ENCODE measurements at regions not wholly inside any gene's neighbourhood (a gene's known extent, or its start where the extent isn't known, plus 50 kb on each side); places are given as distances from the start of the nearest gene placed in this dataset.
"Not testable (repeated sequence)": the region's sequence is repeated elsewhere in the genome, so short reads cannot be mapped to it uniquely, and the experiment has no call there.

DNA sequence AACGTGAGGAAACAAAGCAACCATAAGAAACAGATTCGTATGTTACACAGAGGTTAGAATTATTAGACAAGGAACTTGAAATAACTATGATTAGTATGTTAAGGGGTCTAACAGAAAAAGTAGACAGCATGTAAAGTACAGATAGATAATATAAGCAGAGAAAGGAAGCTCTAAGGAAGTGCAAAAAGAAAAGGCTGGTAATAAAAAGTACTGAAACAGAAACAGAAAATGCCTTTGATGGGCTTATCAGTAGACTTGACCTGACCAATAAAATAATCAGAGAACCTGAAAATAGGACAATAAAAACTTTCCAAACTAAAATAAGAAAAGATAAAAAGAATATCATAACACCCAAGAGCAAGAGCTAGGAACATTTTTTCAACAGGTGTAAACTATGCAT is 225.8 kb downstream of the RND3 start:
- DNase-seq, result no peak

DNA sequence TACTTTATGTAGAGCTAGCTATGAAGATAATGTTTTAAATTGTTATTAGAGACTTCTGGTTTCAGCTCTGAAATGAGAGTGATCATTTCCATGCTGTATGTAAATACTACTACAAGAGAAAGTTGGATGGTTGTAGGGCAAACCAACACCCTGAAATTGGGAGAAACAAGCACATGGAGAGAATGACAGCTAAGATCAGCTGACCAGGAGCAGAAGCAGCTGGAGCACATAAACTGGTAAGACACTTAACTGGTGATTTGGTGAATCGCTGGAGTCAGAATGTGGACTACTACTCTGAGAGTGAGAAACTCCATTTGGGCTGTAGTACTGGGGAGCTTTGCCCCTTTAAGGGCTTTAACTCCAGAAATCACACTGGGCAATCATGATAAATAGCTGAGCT is 226.8 kb downstream of the RND3 start:
- DNase-seq, result no peak

DNA sequence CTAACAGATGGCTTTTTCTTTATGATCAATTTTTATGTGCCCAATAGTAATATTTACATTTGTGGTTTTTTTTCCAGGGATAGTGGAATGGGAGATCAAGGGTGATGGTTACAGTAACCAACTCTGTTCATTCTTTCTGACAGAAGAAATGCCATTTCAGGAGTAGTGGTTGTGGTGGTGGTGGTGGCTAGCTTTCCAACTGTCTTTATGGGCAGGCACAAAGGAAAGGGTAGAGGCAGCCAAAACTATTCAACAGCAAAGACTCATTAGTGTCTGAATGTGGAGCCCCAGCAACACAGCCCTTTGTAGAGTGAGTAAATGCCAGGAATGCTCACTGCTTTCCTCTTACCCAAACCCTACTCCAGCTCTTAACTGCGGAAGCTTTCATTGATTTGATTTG is 227.7 kb downstream of the RND3 start:
- peak; percentile 9 for DNase-seq

DNA sequence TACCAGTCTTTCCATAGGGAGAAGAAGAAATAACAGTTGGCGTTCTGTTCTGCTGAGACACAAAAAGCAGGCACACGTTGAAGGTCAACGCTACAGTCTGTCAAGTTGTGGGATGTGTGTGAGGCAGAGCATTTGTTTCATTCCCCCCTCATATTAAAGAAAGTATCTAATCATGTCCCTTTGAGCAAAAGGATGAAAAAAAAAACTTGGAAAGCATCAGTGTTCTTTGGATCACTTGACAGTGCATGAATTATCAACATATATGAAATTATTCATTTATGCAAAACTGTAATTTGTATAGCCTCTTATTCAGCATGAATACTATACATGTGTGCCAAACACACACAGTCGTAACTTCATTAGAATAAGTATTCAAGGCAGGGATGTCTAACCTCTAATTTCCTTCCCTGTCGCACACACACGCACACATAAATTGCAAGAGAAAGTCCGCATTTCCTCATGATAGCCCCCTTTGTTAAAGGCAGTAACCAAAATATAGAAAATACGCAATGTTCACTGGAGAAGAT is 228.6 kb downstream of the RND3 start:
- DNase-seq, result no peak

DNA sequence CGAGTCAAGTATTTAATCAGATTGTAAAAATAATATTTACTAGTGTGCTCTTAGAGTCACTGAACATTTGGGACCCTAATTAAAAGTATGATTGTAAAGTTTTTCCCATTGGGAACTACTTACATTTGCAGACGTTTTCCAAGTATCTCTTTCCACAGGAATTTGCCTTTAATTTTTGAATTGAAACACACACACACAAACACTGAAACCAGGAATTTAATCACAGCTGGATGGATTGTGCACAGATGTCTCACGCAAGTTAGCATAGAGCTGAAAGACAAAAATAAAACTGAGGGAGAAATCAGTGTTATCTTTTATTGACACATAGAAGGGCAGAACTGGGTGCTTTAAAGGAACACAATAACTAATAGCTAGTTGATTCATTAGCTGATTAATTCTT is 230.7 kb downstream of the RND3 start:
- DNase-seq, result no peak

DNA sequence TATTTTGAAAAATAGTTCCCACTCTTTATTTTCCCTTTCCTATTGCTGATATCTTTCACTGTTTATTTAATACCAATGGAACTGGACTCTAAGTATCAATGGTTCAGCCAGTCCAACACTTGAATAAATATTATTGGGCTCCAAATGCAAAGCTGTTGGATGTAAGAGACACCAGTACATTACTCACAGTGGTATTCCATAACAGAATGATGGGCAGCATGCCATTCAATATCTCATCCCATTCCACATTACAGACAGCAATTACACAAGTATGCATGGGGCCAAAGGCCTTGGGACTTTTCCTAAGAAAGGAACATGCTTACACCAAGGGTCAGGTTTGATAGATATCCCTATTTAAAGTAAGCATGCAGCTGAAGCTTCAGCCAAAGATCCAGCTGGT is 231.9 kb downstream of the RND3 start:
- peak; percentile 88 for DNase-seq

DNA sequence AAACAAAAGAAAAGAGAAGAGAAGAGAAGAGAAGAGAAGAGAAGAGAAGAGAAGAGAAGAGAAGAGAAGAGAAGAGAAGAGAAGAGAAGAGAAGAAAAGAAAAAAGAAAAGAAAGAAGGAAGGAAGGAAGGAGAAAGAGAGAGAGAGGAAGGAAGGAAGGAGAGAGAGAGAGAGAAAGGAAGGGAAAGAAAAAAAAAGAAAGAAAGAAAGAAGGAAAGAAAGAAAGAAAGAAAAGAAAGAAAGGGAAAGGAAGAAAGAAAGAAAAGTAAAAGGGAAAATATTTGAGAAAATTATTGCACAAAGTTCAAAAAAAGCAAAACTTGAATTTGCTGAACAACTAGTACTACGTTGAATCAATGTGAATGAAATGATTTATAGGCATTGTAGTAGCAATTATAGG is 237.7 kb downstream of the RND3 start:
- not testable (repeated sequence) for DNase-seq

DNA sequence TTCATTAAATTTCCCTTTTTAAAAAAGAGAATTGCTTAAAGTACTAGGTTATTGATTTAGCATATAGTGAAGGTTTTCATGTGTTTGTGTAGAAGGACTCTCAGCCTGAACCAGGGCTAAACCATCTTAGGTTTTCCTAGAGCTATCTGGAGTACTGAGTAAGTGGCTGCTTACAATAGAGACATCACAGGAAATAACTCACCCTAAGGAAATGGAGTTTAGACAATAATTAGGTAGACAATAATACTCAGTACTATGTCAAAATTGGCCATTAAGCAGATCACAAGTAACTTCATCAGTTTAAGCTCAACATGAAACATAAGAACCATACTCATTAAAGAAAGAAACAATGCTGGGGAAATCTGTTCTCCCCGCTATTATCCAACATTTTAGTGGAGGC is 240.0 kb downstream of the RND3 start:
- DNase-seq, result no peak

DNA sequence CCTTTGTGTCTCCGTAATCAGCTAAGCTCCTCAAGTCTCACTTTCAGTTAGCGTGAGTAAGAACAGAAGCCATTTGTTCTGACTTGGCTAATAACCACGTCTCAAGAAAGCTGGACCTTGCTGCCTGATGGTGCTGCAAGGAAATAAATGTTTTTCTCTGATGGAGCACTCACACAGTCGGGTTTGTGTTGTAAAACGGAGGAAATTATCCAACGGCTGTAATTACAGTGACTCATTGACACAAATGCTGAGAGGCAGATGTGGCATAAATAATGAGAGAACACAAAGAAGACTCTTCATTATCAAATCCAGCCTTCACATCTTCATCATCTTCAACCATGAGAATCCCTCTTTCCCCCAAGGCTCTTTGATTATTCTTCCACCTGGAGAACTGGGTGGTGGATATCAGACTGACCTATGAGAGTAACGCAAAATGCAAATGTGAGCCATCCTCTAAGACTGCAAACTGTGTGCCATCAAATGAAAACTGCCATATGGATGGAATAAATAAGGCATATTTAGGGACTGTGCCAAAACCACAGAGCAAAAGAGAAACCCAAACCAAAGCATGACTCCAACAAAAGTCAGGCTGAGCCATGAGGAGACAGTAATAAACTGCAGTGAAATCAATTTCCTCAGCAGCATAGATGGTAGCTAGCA is 252.6 kb downstream of the RND3 start:
- DNase-seq, result peak; percentile 91

DNA sequence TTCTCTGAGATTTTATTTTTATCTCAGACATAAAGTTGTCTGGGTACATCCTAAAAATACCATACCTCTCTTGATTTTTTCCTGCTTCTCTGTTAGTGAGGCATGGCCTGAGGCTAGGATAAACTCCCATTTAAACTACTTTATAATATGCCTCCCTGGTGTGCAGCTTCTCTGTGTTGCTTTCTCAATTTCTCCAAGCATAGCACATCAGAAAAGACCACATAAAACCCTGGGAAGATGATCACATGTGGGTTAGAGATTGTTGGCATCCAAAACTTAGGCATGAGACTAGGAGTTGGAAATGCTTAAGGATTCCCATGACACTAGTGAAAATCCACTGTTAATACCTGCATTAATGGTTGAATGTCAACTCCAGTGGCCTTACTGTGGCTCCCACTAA is 254.6 kb downstream of the RND3 start:
- no peak for DNase-seq

DNA sequence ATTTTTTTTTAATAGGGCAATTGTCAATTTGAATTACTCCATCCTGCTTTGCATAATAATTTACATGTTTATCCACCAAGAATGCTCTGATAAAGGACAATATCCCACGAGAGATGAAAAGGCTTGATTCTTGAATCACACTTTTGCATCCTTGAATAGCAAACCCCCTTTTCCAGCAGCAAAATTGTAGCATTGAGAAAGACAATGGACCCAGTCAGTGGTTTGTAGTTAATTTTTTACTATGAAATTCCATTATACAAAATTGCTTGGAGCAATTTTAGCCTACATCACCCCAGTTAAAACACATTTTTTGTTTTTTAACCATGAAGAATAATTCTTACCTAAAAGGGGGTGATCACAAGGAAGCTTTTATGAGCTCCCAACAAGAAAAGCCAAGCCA is 255.1 kb downstream of the RND3 start:
- DNase-seq, result no peak

DNA sequence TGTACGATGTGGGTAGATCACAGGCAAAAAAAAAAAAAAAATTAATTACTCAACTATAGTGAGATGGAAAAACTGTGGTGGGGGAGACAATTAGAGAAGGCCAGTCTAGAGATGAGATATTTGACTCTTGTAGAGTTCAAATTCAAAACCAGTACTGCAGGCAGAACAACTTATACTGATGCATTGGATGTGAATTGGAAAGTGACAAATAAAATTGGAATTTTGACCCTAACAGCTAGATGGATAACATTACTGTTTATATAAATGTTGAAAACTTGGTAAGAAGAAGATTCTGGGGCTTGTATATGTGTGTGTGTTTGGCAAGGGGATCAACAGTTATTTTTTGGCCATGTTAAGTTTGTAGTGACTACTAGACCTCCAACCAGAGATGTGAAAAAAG is 256.9 kb downstream of the RND3 start:
- DNase-seq, result no peak

DNA sequence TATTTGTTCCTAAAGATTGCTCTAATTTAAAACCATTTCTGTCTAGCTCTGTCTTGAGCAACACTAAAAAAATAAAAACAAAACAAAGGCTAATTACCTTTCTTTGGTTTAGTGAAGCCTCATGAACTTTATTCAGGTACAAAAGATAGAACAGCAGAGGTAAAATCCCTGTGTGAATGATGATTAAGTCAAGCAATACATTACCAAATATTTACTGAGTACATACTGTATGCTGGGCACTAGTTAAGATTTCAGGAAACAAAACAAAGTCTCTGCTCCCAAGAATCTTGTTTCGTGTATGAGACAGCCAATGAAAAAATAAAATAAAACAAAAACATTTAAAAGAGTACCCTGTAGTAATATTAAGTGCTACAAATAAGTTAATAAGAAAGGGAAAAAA is 257.5 kb downstream of the RND3 start:
- no peak for DNase-seq

DNA sequence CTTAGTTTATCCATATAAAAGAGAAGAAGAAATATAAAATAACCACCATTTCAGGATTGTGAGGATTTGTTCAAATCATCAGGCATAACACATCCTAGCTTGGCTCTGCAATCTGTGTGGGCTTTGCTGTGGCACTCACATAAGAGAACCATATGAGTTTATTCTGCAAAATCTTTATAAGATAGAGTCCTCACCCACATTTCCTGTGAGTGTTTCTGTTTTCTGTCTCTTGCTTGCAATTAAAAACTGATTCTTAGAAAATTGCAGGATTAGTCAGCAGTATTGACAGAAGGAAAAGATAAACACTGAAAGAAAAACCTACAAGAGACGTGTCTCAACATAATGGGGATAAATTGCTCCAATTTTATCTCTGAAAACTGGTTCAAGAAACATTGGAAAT is 258.5 kb downstream of the RND3 start:
- DNase-seq, result peak; percentile 14

DNA sequence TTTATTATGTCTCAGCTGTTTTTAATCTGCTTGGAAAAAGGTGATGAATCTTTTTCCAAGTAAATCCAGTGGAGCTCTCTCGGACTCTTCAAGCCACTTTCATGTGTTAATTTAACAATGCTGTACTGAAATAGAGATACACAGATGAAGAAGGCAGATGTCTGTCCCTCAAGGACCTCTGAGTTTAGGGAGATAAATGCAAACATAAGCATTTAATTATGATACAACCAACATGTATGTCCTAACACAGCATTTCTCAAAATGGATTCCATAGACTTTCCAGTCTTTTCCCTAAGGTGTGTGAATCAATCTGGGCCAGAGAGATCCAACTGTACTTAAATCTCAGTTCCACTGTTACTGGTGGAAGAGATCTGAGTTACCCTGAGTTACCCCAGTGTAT is 262.4 kb downstream of the RND3 start:
- DNase-seq, result no peak

DNA sequence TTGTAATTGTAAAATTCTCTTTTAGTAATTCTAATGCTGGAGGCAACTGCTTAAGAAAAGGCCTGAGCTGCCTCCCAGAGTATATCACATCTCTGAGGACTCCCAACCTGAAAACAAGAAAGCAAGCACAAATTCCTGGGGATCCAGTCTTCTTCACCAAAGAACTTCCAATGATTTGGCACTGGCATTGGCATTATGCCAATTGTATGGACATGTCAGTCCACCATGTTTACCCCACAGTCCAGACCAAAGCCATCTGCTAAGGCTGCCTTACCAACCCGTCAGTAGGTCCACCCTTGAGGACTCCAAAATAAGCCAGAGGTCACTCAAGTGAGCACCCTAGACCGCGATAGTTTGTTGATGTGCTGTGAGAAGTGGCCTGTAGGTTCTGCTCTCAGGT is 263.1 kb downstream of the RND3 start:
- no peak for DNase-seq

DNA sequence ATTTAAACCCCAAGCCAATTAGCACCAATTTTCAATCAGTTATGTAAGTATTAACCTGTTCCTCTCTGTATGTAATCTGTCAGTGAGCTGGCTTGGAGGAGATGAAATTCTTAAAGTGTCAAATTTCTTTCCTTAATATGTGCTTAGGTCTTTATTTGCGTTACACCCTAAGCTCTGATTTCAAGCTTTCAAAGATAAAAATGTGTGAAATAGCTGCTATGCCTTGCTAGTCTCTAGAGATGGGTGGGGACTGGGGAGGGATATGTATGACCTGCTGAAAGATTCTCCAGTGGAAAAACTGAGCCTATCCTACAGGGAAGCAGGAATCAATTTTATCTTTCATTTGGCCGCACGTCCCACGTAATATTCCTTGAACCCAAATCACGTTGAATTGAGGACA is 264.5 kb downstream of the RND3 start:
- DNase-seq, result no peak

DNA sequence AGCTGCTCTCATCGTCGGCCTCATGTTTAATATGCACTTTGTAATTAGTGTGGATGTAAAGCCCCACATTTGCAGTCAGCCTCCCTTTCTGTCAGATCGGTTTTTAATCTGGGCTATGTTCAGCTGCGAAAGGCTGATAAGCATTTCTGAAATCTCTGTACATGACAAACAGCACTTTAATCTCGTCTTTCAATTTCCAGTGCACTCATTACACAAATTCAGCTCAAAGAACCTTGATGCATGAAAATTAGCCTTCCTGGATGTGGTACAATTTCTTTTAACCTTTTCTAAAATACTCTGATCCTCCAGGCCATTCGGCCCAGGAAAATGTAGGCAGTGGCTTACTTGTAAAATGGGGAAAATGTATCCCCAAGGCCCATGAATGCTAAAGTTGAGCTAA is 265.1 kb downstream of the RND3 start:
- DNase-seq, result no peak

DNA sequence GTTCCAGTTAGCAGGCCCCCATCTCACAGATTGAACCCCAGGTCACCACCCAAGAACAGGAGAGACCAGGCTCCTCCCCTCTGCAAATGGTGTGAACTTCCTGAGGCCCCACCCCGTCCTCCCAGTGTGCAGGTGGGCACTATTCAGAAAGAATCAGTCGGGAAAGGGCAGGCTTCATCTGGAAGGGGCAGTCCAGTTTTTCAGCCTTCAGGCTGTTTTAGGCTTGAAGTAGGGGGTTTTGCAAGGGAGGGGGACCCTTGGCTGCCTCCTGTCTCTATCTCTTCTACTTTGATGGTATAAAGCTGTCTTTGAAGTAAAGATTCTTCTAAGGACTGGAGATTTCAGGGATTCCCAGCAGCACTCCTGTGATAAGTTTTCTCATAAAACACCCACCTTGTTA is 267.6 kb downstream of the RND3 start:
- DNase-seq, result no peak

DNA sequence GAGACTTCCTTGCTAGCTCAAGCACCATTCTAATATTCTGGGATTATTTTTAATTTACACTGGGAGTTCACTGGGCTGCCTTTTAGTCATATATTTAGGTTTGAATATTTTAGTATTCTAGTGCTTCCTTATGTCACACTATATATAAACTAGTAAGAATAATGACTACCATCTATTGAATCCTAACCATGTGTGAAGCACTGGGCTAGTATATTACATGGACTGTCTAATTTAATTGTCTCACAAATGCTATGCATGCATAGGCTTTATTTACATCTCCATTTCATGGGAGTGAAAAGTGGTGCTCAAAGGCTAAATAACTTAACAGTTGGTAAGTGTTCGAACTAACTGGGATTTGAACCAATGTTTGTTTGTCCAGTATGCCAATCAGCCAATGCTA is 272.4 kb downstream of the RND3 start:
- no peak for DNase-seq

DNA sequence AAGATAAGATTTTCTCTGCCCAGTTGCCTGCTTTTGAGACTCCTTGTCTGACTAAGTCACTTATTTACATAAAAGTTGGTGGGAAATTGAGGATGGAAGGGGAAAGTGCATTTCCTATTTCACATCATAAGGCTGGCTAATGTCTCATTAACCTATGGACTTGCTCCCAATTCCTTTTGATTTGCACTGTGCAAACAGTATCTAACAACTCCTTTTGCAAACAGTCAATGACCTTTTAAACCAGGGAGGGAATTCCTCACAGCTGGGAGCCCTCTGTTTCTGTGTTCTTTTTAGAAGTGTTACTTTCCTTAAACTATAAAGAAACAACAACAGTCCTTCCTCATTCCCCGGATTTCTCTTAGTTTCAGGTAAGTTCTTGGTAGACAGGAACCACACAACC is 272.8 kb downstream of the RND3 start:
- DNase-seq, result no peak

DNA sequence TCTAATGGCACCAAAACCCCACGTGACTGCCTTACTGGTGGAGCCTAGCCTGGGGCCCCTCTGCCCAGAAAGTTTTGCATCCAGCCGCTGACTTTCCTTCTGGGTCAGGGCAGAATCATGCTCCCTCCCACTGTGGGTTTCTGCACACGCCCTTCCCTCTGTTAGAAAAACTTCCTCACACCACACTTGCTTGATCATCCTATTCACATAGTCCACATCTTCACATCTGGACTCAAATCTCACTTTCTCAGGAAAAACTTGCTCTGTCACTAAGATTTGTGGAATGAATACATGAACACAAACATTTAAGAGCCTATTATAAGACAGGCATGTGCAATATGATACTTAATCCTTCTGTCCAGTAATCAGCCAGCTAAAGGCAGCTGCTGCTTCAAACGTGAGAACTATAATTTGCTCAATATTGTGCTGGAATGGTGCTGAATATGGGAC is 274.7 kb downstream of the RND3 start:
- DNase-seq, result peak; percentile 12

DNA sequence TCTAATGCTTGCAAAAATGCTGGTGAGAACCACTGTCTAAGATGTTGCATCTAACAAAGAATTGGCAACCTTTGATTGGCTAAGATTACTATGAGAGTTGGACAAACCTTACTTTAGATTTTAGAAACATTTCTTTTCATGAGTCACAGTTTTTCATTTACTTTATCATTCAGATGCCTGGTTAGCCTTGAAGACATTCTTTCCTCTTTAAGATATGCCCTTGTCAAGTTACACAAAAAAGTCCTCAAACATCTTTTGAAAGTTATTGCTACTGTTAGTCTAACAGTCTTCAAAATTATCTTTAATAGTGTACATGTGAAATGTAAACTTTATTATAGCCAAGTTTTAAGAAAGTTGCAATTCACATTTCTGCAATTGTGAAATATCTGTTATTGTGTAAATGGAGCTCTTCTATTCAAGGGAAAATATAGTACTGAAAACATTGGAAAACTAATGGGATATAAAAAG is 276.3 kb downstream of the RND3 start:
- DNase-seq, result peak; percentile 31

DNA sequence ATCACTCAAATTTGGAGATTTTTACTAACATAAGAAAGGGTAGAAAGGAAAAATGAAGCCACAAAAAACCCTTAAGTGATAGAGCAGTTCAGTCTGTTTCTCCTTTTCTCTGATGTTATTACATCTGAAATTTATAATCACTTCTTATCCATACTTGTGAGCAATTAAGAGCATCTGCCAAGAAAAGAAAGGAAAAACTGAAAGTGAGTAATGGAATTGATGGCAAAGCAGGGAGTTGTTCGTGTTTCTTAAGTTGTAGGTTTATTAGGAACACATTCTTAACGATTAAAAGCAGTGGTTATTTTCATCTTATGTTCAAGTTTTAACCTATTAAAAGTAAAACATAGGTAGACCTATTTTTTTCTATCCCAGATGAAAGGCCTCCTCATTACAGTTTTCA is 277.7 kb downstream of the RND3 start:
- no peak for DNase-seq

DNA sequence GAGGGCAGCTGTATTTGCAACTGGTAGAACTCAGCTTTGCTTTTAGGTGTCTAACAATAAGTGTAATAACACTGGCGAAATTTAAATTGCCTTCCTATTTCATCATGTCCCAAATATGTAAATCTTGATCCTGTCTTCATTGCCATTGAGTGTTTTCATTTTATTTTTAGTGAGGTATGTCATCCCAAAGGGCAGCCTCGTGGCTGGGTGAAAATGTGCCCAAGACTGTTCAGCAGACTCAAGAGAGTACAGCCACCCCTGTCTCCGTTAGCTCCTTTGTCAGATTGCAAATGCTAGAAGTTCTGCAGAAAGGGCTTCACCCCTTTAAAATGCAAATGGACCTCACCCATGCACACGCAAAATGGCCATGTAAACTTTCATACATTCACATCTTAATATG is 278.8 kb downstream of the RND3 start:
- DNase-seq, result no peak
